Peyer's patch (tissue), 4 donors: ENCODE measurements at regions not wholly inside any gene's neighbourhood (a gene's known extent, or its start where the extent isn't known, plus 50 kb on each side); places are given as distances from the start of the nearest gene placed in this dataset.

Source experiments
- DNase-seq, 3 donors: peaks; one replicate each; pipeline ENCODE4 v3.0.0-alpha.2; 2017 to 2019
- H3K27ac ChIP-seq, 4 donors: fragments of 200-600 bp; sonication (generic); one replicate each; pipeline ENCODE4 v1.5.1; 2016 to 2019
- H3K27me3 ChIP-seq, 2 donors: fragments of 200-600 bp; sonication (generic); one replicate each; pipeline ENCODE4 v1.5.1; 2019
- H3K36me3 ChIP-seq, 3 donors: fragments of 200-600 bp; sonication (generic); one replicate each; pipeline ENCODE4 v1.5.1; 2016 to 2019
- H3K4me1 ChIP-seq, 4 donors: fragments of 200-600 bp; sonication (generic); one replicate each; pipeline ENCODE4 v1.5.1; 2016 to 2019
- H3K4me3 ChIP-seq, 4 donors: fragments of 200-600 bp; sonication (generic); 1 replicate in 3 of 4; 2 replicates in 1 of 4; pipeline ENCODE4 v1.5.1; 2016 to 2019; ENCODE audit warnings: mild to moderate bottlenecking in 1 of 4
- H3K9me3 ChIP-seq, 4 donors: fragments of 200-600 bp; sonication (generic); one replicate each; pipeline ENCODE4 v1.5.1; 2016 to 2019; ENCODE audit warnings: mild to moderate bottlenecking in 1 of 4
- POLR2A ChIP-seq, 2 donors: fragments of 450-650 bp; IDR thresholded peaks; one replicate each; pipeline ENCODE4 v1.5.1; 2017; ENCODE audit warnings: antibody characterized with exemption in 2 of 2, mild to moderate bottlenecking in 2 of 2, moderate library complexity in 2 of 2
- TF ChIP-seq, protein P1 (sequence below), 6 experiments: fragments of 450-650 bp in 4 of 6; fragments of 200-600 bp in 2 of 6; sonication (generic) in 1 of 6; IDR thresholded peaks; one replicate each; pipeline ENCODE4 v1.5.1; 2017 to 2019; ENCODE audit warnings: antibody characterized with exemption in 6 of 6, mild to moderate bottlenecking in 3 of 6, moderate library complexity in 1 of 6

- TF ChIP-seq, protein P1, sequence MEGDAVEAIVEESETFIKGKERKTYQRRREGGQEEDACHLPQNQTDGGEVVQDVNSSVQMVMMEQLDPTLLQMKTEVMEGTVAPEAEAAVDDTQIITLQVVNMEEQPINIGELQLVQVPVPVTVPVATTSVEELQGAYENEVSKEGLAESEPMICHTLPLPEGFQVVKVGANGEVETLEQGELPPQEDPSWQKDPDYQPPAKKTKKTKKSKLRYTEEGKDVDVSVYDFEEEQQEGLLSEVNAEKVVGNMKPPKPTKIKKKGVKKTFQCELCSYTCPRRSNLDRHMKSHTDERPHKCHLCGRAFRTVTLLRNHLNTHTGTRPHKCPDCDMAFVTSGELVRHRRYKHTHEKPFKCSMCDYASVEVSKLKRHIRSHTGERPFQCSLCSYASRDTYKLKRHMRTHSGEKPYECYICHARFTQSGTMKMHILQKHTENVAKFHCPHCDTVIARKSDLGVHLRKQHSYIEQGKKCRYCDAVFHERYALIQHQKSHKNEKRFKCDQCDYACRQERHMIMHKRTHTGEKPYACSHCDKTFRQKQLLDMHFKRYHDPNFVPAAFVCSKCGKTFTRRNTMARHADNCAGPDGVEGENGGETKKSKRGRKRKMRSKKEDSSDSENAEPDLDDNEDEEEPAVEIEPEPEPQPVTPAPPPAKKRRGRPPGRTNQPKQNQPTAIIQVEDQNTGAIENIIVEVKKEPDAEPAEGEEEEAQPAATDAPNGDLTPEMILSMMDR (IDR thresholded peaks at IDR 0.05) = no peak
- TF ChIP-seq POLR2A (IDR thresholded peaks at IDR 0.05) = no peak
- Histone ChIP-seq H3K27ac (no peak overlapping the region), H3K36me3 (no peaks in the 10 kb centered on the region), H3K9me3 (no peaks in the 10 kb centered on the region), H3K27me3 (no peaks in the 10 kb centered on the region), H3K4me1 (no peaks in the 10 kb centered on the region), H3K4me3 (no peak overlapping the region)
- no peak for DNase-seq
These were observed 626.6 kb downstream of the DSC3 start for GRCh38 chr18:30415903-30416302.

GRCh38 chr18:30409120-30409519 is 633.4 kb downstream of the DSC3 start:
- no peaks in the 10 kb centered on the region for H3K9me3 ChIP-seq
- TF ChIP-seq, protein P1 (IDR thresholded peaks at IDR 0.05) = no peak
- no peak for TF ChIP-seq POLR2A (IDR thresholded peaks at IDR 0.05)
- no peak overlapping the region for H3K27ac ChIP-seq
- no peak overlapping the region for H3K4me3 ChIP-seq
- H3K4me1 ChIP-seq = no peaks in the 10 kb centered on the region
- no peak for DNase-seq
- no peaks in the 10 kb centered on the region for H3K27me3 ChIP-seq
- no peaks in the 10 kb centered on the region for H3K36me3 ChIP-seq

- Histone ChIP-seq H3K36me3 (no peaks in the 10 kb centered on the region), H3K4me1 (no peaks in the 10 kb centered on the region), H3K9me3 (no peaks in the 10 kb centered on the region), H3K27ac (no peak overlapping the region), H3K4me3 (no peak overlapping the region), H3K27me3 (no peaks in the 10 kb centered on the region)
- no peak for DNase-seq
- no peak for TF ChIP-seq POLR2A (IDR thresholded peaks at IDR 0.05)
- TF ChIP-seq, protein P1 (IDR thresholded peaks at IDR 0.05) = no peak
These were observed 635.8 kb downstream of the DSC3 start for GRCh38 chr18:30406728-30407127.

DNA sequence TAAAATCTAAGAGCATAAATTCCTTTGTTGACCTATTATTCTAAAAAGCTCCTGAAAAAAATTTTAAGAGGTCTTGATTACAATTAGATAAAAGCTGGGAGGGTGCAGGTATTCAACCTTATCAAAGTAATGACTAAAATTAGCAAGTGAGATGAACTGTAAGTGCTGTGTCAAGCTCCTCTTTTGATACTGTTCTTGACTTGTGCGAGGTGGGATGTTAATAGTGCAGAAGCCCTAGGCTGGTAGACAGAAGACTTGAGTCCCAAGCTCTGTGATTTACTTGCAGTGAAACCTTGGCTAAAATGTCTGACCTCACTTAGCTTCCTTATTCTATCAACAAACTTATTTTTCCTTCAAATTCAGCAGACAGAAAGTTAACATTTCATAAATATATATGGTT is 637.5 kb downstream of the DSC3 start:
- Histone ChIP-seq H3K4me1 (no peaks in the 10 kb centered on the region), H3K4me3 (no peak overlapping the region), H3K9me3 (no peaks in the 10 kb centered on the region), H3K27me3 (no peaks in the 10 kb centered on the region), H3K27ac (no peak overlapping the region), H3K36me3 (no peaks in the 10 kb centered on the region)
- TF ChIP-seq, protein P1 (IDR thresholded peaks at IDR 0.05) = no peak
- TF ChIP-seq POLR2A (IDR thresholded peaks at IDR 0.05) = no peak
- no peak for DNase-seq

DNA sequence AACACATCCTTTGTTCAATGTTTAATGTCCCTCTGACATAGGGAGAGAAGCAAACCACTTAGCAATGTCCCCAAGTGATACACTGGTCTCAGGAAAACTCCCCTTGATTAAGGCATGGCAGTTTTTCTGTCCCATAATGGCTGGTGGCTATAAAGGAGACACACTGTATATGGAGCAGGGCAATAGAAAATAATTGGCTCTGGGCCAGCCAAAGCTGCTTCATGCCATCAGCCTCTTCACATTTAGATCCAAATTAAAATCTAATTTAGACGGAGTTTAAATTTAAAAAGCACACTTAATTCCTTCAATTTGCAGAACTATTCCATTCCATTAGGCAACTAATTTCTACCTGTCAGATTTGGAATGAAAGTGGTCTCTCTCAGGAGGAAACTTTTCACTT is 638.1 kb downstream of the DSC3 start:
- Histone ChIP-seq H3K4me1 (no peaks in the 10 kb centered on the region), H3K4me3 (no peak overlapping the region), H3K27me3 (no peaks in the 10 kb centered on the region), H3K27ac (no peak overlapping the region), H3K36me3 (no peaks in the 10 kb centered on the region), H3K9me3 (no peaks in the 10 kb centered on the region)
- TF ChIP-seq POLR2A (IDR thresholded peaks at IDR 0.05) = no peak
- TF ChIP-seq, protein P1 (IDR thresholded peaks at IDR 0.05) = no peak
- DNase-seq = no peak

GRCh38 chr18:30403278-30403677 is 639.3 kb downstream of the DSC3 start:
- Histone ChIP-seq H3K4me1 (no peaks in the 10 kb centered on the region), H3K36me3 (no peaks in the 10 kb centered on the region), H3K27ac (no peak overlapping the region), H3K27me3 (no peaks in the 10 kb centered on the region), H3K9me3 (no peaks in the 10 kb centered on the region), H3K4me3 (no peak overlapping the region)
- TF ChIP-seq, protein P1 (IDR thresholded peaks at IDR 0.05) = no peak
- TF ChIP-seq POLR2A (IDR thresholded peaks at IDR 0.05) = no peak
- DNase-seq = no peak
